ENCODE measurements at regions not wholly inside any gene's neighbourhood (a gene's known extent, or its start where the extent isn't known, plus 50 kb on each side); places are given as distances from the start of the nearest gene placed in this dataset.
"Not testable (repeated sequence)": the region's sequence is repeated elsewhere in the genome, so short reads cannot be mapped to it uniquely, and the experiment has no call there.

GRCh38 chr9:91011891-91012290 lies 210.3 kb downstream of the SYK start:
- no peak for DNase-seq
- in situ Hi-C loops (cut with HindIII; ENCODE audit: low pct_ligation_motif_present, low pct_unique_long_range_greater_than_20kb, low sequenced_read_pairs), result no loop called here

GRCh38 chr9:91012933-91013841 lies 211.6 kb downstream of the SYK start:
- in situ Hi-C loops (cut with HindIII; ENCODE audit: low pct_ligation_motif_present, low pct_unique_long_range_greater_than_20kb, low sequenced_read_pairs), result no loop called here
- DNase-seq, result no peak

GRCh38 chr9:91017245-91017644 lies 215.6 kb downstream of the SYK start:
- in situ Hi-C loops (cut with HindIII; ENCODE audit: low pct_ligation_motif_present, low pct_unique_long_range_greater_than_20kb, low sequenced_read_pairs), result no loop called here
- DNase-seq, result no peak

GRCh38 chr9:91019871-91020270 lies 218.3 kb downstream of the SYK start:
- in situ Hi-C loops (cut with HindIII; ENCODE audit: low pct_ligation_motif_present, low pct_unique_long_range_greater_than_20kb, low sequenced_read_pairs); DNase-seq: not testable (repeated sequence)

- in situ Hi-C loops (cut with HindIII; ENCODE audit: low pct_ligation_motif_present, low pct_unique_long_range_greater_than_20kb, low sequenced_read_pairs); DNase-seq: not testable (repeated sequence)
Measured at GRCh38 chr9:91021656-91022055, 220.0 kb downstream of the SYK start.

GRCh38 chr9:91023741-91024140 lies 222.1 kb downstream of the SYK start:
- in situ Hi-C loops (cut with HindIII; ENCODE audit: low pct_ligation_motif_present, low pct_unique_long_range_greater_than_20kb, low sequenced_read_pairs), result no loop called here
- no peak for DNase-seq

GRCh38 chr9:91024841-91025240 lies 223.2 kb downstream of the SYK start:
- DNase-seq, result no peak
- in situ Hi-C loops (cut with HindIII; ENCODE audit: low pct_ligation_motif_present, low pct_unique_long_range_greater_than_20kb, low sequenced_read_pairs), result no loop called here

- DNase-seq, result no peak
- in situ Hi-C loops (cut with HindIII; ENCODE audit: low pct_ligation_motif_present, low pct_unique_long_range_greater_than_20kb, low sequenced_read_pairs), result no loop called here
Measured at GRCh38 chr9:91025856-91026255, 224.2 kb downstream of the SYK start.

GRCh38 chr9:91026266-91026665 lies 224.6 kb downstream of the SYK start:
- DNase-seq, result no peak
- in situ Hi-C loops (cut with HindIII; ENCODE audit: low pct_ligation_motif_present, low pct_unique_long_range_greater_than_20kb, low sequenced_read_pairs), result no loop called here

GRCh38 chr9:91027005-91027404 lies 225.4 kb downstream of the SYK start:
- DNase-seq, result no peak
- in situ Hi-C loops (cut with HindIII; ENCODE audit: low pct_ligation_motif_present, low pct_unique_long_range_greater_than_20kb, low sequenced_read_pairs), result no loop called here

GRCh38 chr9:91028166-91028827 lies 226.7 kb downstream of the SYK start:
- in situ Hi-C loops (cut with HindIII; ENCODE audit: low pct_ligation_motif_present, low pct_unique_long_range_greater_than_20kb, low sequenced_read_pairs), result no loop called here
- no peak for DNase-seq

GRCh38 chr9:91029650-91030361 lies 228.2 kb downstream of the SYK start:
- in situ Hi-C loops (cut with HindIII; ENCODE audit: low pct_ligation_motif_present, low pct_unique_long_range_greater_than_20kb, low sequenced_read_pairs), result no loop called here
- no peak for DNase-seq

GRCh38 chr9:91032121-91032531 lies 230.5 kb downstream of the SYK start:
- in situ Hi-C loops (cut with HindIII; ENCODE audit: low pct_ligation_motif_present, low pct_unique_long_range_greater_than_20kb, low sequenced_read_pairs), result no loop called here
- no peak for DNase-seq

- DNase-seq, result no peak
- in situ Hi-C loops (cut with HindIII; ENCODE audit: low pct_ligation_motif_present, low pct_unique_long_range_greater_than_20kb, low sequenced_read_pairs), result no loop called here
Measured at GRCh38 chr9:91033270-91033669, 231.7 kb downstream of the SYK start.

- in situ Hi-C loops (cut with HindIII; ENCODE audit: low pct_ligation_motif_present, low pct_unique_long_range_greater_than_20kb, low sequenced_read_pairs), result no loop called here
Measured at GRCh38 chr9:91033797-91034196, 232.2 kb downstream of the SYK start.

GRCh38 chr9:91034521-91034920 lies 232.9 kb downstream of the SYK start:
- DNase-seq, result no peak

More at GRCh38 chr9:91033797-91034196, 232.2 kb downstream of the SYK start:
- DNase-seq, result peak; percentile 22

GRCh38 chr9:91034976-91035824 lies 233.6 kb downstream of the SYK start:
- DNase-seq, result no peak
- in situ Hi-C loops (cut with HindIII; ENCODE audit: low pct_ligation_motif_present, low pct_unique_long_range_greater_than_20kb, low sequenced_read_pairs), result no loop called here

More at GRCh38 chr9:91034521-91034920, 232.9 kb downstream of the SYK start:
- in situ Hi-C loops (cut with HindIII; ENCODE audit: low pct_ligation_motif_present, low pct_unique_long_range_greater_than_20kb, low sequenced_read_pairs), result no loop called here

GRCh38 chr9:91035825-91036208 lies 234.2 kb downstream of the SYK start:
- DNase-seq, result no peak
- in situ Hi-C loops (cut with HindIII; ENCODE audit: low pct_ligation_motif_present, low pct_unique_long_range_greater_than_20kb, low sequenced_read_pairs), result no loop called here
